ENCODE measurements at regions not wholly inside any gene's neighbourhood (a gene's known extent, or its start where the extent isn't known, plus 50 kb on each side); places are given as distances from the start of the nearest gene placed in this dataset.

DNA sequence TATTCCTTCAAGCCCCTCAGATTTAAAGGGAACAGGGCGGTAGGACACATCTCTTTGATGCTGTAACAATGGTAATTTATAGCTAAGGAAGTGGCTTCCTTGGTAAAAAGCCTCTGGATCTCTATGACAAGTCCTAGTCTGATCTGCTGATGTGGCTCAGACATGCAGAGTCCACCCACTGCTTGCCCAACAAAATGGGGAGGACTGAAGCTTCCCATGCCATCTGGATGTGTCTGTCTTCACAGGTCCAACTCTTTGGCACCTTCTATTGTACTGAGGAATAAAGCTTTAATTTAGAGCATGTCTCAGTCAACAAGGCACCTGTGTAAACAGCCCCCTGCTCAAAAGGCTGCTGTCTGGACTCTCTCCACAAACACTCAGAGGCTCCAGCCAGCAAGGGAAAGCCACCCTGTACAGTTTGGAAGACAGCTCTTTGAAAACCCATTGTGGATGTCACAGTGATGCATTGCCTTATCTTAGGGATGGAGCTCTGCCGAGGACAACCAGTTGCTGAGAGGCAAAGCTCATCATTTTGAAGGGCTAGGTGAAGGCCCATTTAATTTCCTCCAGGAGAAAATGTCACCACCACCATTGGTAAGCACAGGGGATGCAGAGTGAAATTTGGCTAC is 348.6 kb upstream of the GRM7 start:
- TF ChIP-seq, protein P1, sequence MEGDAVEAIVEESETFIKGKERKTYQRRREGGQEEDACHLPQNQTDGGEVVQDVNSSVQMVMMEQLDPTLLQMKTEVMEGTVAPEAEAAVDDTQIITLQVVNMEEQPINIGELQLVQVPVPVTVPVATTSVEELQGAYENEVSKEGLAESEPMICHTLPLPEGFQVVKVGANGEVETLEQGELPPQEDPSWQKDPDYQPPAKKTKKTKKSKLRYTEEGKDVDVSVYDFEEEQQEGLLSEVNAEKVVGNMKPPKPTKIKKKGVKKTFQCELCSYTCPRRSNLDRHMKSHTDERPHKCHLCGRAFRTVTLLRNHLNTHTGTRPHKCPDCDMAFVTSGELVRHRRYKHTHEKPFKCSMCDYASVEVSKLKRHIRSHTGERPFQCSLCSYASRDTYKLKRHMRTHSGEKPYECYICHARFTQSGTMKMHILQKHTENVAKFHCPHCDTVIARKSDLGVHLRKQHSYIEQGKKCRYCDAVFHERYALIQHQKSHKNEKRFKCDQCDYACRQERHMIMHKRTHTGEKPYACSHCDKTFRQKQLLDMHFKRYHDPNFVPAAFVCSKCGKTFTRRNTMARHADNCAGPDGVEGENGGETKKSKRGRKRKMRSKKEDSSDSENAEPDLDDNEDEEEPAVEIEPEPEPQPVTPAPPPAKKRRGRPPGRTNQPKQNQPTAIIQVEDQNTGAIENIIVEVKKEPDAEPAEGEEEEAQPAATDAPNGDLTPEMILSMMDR (IDR thresholded peaks at IDR 0.05; ENCODE audit: low read length, missing control alignments) = no peak
- DNase-seq (ENCODE audit: low read depth) = no peak
- H3K4me3 ChIP-seq (replicated peaks; ENCODE audit: low read depth, low read length) = no peak overlapping the region

DNA sequence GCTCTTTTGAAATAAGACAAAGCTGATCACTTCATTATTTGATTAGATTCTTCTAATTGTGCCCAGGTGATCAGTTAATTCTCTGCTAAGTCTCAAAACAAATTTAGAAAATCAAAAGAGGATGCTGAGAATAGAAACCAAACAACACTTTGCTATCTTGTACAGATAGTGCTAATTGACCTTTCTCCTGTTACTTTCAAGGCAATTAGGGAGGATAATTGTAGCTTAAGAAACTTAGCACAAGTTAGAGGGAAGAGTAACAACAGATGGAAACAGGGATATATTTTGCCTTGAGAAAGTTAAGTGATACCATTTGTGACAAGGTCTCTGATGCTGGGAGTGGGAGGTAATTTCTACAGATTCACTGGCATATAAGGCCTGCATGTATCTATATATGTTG is 344.8 kb upstream of the GRM7 start:
- TF ChIP-seq, protein P1 (IDR thresholded peaks at IDR 0.05; ENCODE audit: low read length, missing control alignments) = no peak
- H3K4me3 ChIP-seq (replicated peaks; ENCODE audit: low read depth, low read length) = no peak overlapping the region
- no peak for DNase-seq (ENCODE audit: low read depth)

DNA sequence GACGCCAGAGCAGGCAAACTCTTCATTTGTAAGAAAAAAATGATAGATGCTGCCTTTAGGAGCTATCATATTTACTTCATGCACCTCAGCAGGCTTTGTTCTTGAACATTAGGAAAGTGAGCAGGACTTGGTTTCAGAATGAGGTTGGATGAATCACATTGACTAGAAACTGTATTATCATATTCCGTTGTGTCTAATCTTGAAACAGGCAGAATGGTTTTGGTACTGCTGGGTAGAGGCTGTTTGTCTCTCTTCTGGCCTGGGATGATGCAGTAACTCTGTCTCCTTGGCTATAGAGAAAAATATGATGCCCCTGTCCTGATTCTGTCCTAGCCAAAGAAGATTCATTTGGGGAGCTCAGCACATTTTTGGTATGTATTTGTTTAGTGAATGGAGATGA is 344.2 kb upstream of the GRM7 start:
- TF ChIP-seq, protein P1 (IDR thresholded peaks at IDR 0.05; ENCODE audit: low read length, missing control alignments) = no peak
- no peak for DNase-seq (ENCODE audit: low read depth)
- H3K4me3 ChIP-seq (replicated peaks; ENCODE audit: low read depth, low read length) = no peak overlapping the region

DNA sequence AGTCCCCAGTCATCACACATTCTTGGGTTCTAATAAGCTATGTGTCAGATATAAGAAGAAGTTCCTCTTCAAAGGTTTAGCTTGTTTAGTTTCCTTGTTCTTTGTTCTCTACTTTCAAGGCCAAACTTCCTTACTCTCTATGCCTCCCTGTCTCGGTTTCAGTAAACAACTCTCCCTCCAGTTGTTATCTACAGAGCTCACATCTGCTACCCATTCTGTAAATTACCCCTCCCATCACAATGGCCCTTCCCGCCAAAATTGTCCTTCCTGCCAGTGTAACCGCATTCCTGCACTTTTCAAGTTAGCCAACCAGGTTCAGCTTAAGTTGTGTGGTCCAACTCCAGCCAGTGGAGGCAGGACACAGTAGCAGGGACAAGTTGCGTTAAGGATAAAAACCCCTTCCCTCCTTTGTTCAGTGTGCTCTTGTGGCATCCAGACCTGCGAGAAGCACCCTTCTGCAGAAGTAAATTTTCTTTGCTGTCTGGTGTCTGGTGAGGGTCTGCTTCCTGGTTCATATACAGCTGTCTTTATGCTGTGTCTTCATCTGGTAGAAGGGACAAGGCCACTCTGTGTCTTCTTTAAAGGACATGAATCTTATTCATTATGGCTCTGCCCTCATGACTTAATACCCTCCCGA is 342.1 kb upstream of the GRM7 start:
- H3K4me3 ChIP-seq (replicated peaks; ENCODE audit: low read depth, low read length) = no peak overlapping the region
- no peak for DNase-seq (ENCODE audit: low read depth)
- TF ChIP-seq, protein P1 (IDR thresholded peaks at IDR 0.05; ENCODE audit: low read length, missing control alignments) = no peak

DNA sequence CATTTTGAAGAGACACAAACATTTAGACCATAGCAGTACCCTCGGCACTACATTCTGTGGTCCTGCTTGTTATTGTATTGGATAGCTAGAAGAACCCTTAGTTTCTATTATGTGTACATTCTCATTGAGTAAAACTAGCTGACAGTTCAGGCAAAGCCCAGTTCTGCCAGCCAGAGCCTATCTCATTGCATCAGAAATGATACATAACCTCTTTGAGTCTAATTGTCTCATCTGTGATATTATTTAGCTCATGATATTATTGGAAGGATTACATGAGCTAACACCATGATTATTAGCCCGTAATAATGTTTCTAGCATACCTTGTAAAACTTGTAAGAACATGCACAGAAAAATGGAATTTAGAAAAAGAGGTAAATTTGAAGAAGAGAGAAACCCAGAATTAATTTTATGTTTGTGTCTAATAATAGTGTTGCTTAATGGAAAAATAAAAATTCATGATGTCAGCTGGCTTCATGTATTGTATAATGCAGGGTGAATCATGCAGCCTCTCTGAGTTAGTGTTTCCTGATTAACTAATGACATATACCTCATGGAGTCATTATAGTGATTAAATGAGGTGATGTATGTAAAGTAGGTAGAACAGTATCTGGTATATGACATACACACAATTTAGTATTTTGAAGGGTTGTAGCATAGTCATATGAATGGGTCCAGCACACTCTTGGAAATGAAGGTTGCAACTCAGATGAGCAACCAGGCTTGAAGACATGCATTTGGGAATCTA is 339.4 kb upstream of the GRM7 start:
- H3K4me3 ChIP-seq (replicated peaks; ENCODE audit: low read depth, low read length) = no peak overlapping the region
- TF ChIP-seq, protein P1 (IDR thresholded peaks at IDR 0.05; ENCODE audit: low read length, missing control alignments) = no peak
- no peak for DNase-seq (ENCODE audit: low read depth)

DNA sequence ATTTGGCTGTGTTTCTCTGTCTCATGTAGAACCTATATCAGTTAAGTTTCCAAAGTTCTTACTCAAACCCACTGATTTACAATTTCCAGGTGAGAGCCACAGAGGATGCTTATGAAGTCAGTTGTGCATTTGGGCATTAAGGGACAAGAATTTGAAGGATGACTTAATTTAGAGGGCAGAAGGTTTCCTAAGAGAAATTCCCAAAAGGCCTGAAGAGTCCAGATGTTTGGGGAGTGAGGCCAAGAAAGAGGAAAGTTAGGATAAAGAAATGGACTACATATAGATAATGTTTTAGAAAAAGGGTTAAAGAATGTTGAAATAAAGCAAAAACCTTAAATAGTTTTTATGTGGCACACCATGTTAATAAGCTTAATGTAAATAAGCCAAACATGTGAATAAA is 338.7 kb upstream of the GRM7 start:
- H3K4me3 ChIP-seq (replicated peaks; ENCODE audit: low read depth, low read length) = no peak overlapping the region
- TF ChIP-seq, protein P1 (IDR thresholded peaks at IDR 0.05; ENCODE audit: low read length, missing control alignments) = no peak
- DNase-seq (ENCODE audit: low read depth) = no peak
